PFSK-1 (cell line): ENCODE measurements at regions not wholly inside any gene's neighbourhood (a gene's known extent, or its start where the extent isn't known, plus 50 kb on each side); places are given as distances from the start of the nearest gene placed in this dataset.

Experiments used
- POLR2AphosphoS5 ChIP-seq: IDR thresholded peaks from 2 replicates; pipeline ENCODE4 v1.6.1; 2012; ENCODE audit warnings: low read depth, mild to moderate bottlenecking, control low read depth, low read length, moderate library complexity
- SIN3A ChIP-seq: IDR thresholded peaks from 2 replicates; pipeline ENCODE4 v1.6.1; 2012; ENCODE audit warnings: mild to moderate bottlenecking, low read length, moderate library complexity, borderline replicate concordance; ENCODE audit not compliant: insufficient read depth
- TAF1 ChIP-seq: IDR thresholded peaks from 2 replicates; pipeline ENCODE4 v1.6.1; 2012; ENCODE audit warnings: low read length, control low read depth, borderline replicate concordance; ENCODE audit not compliant: insufficient read depth
- TF ChIP-seq, protein P1 (sequence below), 2 experiments: IDR thresholded peaks; 2 replicates each; pipeline versions ENCODE4 v1.6.1 to v1.8.0; 2011 to 2012; ENCODE audit warnings: low read depth in 2 of 2, low read length in 2 of 2, control low read depth in 1 of 2, inconsistent platforms in 1 of 2, mild to moderate bottlenecking in 1 of 2, moderate library complexity in 1 of 2; ENCODE audit not compliant: insufficient read depth in 1 of 2

- TF ChIP-seq, protein P1, sequence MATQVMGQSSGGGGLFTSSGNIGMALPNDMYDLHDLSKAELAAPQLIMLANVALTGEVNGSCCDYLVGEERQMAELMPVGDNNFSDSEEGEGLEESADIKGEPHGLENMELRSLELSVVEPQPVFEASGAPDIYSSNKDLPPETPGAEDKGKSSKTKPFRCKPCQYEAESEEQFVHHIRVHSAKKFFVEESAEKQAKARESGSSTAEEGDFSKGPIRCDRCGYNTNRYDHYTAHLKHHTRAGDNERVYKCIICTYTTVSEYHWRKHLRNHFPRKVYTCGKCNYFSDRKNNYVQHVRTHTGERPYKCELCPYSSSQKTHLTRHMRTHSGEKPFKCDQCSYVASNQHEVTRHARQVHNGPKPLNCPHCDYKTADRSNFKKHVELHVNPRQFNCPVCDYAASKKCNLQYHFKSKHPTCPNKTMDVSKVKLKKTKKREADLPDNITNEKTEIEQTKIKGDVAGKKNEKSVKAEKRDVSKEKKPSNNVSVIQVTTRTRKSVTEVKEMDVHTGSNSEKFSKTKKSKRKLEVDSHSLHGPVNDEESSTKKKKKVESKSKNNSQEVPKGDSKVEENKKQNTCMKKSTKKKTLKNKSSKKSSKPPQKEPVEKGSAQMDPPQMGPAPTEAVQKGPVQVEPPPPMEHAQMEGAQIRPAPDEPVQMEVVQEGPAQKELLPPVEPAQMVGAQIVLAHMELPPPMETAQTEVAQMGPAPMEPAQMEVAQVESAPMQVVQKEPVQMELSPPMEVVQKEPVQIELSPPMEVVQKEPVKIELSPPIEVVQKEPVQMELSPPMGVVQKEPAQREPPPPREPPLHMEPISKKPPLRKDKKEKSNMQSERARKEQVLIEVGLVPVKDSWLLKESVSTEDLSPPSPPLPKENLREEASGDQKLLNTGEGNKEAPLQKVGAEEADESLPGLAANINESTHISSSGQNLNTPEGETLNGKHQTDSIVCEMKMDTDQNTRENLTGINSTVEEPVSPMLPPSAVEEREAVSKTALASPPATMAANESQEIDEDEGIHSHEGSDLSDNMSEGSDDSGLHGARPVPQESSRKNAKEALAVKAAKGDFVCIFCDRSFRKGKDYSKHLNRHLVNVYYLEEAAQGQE (IDR thresholded peaks at IDR 0.05; ENCODE audit: insufficient read depth in 1 of 2, low read depth in 2 of 2, low read length in 2 of 2) = no peak
- no peak for TF ChIP-seq SIN3A
- no peak for TF ChIP-seq TAF1
- TF ChIP-seq POLR2AphosphoS5 = no peak
These were observed 464.4 kb downstream of the TCERG1L start for GRCh38 chr10:130847170-130847569.
